EH (cell line): ENCODE measurements at regions not wholly inside any gene's neighbourhood (a gene's known extent, or its start where the extent isn't known, plus 50 kb on each side); places are given as distances from the start of the nearest gene placed in this dataset.
A peak's percentile ranks its signal among the peaks of the same experiment; 100 is the strongest.

Experiments used
- DNase-seq: peaks from one replicate; pipeline ENCODE4 v3.0.0-alpha.2; 2015; ENCODE audit warnings: low read depth

DNA sequence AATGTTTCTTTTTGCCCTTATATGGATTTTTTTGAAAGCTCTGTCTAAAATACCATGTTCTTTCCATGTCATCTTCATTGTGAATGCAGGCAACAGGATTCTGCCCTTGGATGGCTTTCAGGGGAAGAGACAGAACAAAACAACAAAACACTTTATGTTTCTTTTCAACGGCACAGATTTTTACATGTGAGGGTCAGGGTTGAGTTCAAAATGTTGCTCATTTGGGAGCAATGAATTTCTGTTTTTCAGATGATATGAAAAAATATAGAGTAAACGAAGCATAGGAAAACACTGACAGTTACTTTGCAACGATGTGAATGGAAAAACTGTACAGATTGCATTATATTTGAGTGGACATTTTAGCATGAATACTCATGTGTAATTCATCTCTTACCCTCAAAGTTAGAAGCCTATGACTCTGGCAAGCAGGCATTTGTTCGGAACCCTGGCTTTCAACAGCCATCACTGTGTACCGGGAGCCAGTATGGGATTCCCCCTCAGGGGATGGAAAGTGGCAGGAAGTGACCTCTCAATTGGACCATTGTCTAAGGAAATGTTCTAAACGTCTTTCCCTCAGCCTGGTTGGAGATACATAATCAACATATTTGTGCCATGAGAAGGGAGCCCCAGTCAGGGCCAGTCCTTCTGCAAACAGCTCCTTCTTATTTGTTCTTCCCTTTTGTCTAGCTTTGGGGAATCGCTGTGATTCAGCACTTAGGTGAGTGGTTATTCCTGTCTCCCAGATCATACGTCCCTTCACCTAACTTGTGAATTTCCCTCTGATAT, 153.9 kb upstream of the MEF2C start:
- peak; percentile 53 for DNase-seq

DNA sequence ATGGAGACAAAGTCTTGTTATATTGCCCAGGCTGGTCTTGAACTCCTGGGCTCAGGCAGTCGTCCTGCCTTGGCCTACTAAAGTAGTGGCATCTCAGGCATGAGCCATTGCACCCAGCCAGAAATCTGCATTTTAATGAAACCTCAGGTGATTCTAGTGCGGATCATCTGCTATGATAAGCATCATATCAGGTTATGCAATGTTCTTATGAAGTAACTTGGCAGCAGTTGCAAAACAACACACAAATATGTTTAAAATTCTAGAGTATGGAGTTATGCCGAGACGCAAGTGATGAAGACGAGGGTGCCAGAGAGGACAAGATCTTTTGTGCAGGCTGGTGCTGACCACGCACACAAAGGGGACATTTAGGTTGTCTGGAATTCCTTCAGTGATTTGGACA, 153.2 kb upstream of the MEF2C start:
- DNase-seq: no peak

GRCh38 chr5:89034588-89034987, 151.6 kb upstream of the MEF2C start:
- DNase-seq: peak; percentile 1

DNA sequence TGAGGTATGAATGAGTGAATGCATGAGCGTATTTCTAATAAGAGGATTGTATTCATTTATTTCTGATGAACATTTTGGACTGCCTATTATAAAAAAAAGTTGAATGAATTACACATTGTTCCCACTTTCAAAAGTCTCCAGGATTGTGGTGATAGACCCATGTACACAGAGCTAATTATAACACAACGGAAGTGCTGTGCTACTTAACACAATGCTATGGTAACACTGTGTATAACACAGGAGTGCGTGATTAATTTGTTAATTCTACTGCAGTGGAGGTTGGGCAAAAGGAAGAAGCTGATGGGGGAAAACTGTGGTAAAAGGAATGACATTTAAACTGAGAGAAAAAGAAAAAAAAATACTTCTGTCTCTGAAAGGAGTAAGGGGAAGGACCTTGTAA, 147.8 kb upstream of the MEF2C start:
- DNase-seq: no peak

- no peak for DNase-seq
Measured at GRCh38 chr5:89028595-89029285, 145.8 kb upstream of the MEF2C start.

DNA sequence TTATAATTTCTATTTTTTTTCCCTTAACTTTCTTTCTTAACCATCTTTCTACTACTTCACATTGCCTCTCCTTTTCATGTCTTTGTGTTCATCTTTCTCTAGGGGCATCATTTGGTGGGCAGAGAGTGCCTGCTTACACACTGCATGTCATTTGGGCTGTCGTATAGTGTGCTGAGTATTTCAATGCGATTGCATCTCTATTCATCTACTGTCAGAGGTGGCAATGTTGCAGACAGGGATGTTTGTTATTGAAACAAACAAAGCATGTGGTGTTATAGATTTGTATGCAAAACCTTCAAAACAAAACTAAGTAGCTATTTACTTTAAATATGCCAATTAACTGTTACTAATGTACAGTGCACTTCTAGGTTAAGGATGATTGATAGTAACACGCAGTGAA, 141.1 kb upstream of the MEF2C start:
- no peak for DNase-seq

DNA sequence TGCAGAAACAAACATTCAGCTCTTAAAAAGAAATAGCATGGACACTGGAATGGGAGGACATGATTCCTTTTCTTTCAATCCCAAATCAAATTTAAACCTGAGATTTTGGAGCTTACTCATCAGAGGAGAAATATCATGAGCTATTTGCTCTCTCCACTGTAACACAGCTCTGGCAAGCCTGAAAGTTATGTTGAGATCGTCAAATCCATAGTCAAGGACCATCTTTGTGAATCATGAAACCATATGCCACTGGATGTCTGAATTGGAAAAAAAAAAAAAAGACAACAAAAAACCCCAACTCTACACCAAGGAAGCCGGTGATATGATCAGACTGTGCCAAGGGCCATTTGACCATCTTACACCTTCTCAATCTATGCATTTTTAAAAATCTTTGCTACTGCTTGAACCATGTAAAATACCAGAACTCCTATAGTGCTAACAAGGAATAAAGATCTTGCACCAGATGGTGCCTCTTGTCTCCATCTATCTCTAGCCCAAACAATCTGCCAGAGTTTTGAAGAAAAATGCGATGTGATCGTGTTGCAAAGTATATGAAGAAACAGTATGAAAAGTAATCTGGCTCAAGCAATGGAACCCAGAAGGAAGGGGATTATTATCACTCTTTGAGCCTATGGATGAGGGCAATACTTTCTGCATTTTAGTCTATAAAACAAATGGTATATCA, 138.1 kb upstream of the MEF2C start:
- no peak for DNase-seq

DNA sequence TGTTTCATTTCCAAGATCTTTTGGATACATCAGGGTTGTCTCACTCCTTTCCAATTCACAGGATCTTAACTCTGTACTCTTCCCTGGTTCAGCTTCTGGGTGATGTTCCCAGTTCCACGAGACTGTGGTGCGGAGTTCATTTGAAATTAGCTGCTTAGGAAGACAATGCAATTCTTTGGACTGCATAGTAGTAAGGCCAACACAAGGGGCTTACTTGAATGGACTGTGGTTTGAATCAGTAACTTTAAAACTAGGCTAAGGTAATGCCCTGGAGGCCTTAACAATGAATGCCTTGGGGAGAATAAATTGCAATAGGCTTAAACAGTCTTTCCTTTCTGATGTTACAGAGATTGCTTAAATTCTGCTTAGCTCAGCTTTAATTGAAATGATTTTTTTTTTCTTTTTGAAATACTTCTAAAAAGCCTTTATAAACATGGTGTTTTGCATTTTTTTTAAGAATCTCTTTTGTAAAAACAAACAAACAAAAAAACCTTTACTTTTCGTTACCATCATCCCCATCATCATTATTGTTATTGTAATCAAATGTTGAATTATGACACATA, 133.8 kb upstream of the MEF2C start:
- no peak for DNase-seq

DNA sequence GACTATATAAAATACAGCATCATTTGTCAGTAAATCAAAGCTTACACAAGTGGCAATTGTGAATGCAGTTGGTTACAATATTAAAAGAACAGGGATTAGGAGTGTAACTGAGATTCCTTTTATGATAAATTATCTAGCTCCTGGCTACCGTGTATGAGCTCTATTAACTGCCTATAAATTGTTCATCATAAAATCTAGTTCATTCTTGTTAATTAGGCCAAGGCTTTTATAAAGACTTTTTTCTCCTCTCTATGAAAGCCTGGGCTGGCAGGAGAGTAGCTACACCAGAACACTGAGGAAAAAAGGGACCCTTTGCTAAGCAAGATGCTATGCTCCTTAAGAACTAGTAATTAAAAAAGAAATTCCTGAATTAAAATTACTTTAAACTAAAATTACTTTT, 132.4 kb upstream of the MEF2C start:
- no peak for DNase-seq

GRCh38 chr5:89011778-89012711, 129.1 kb upstream of the MEF2C start:
- no peak for DNase-seq

GRCh38 chr5:89010512-89010911, 127.5 kb upstream of the MEF2C start:
- no peak for DNase-seq

- no peak for DNase-seq
Measured at GRCh38 chr5:89008291-89008690, 125.3 kb upstream of the MEF2C start.

DNA sequence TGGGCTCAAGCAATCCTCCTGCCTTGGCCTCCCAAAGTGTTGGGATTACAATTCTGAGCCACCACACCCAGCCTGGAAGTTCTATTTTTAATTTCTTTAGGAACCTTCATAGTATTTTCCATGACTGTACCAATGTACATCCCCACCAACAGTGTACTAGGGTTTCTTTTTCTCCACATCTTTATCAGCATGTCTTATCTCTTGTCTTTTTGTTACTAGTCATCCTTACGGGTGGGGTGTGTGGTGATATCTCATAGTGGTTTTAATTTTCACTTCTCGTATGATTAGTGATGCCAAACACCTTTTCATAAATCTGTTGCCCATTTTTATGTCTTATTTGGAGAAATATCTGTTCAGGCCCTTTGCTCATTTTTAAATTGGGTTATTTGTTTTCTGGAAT, 123.0 kb upstream of the MEF2C start:
- DNase-seq: no peak

DNA sequence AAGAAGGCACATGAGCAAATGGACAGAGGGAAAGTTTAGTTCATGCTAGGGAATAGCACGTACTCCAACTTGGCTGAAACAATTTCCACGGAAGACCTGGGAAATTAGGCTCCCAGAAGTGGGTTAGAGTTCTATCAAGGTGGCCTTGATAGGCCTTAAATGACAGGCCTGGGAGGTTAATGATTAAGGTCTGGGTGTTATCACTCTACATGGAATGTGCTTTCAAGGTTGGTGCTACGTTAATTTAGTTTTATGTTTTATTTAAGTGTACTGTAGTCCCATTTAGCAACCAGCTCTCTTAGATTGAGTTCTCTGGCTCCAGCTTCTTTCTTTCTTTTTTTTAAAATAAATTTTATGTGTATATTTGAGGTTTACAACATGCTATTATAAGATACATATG, 121.4 kb upstream of the MEF2C start:
- no peak for DNase-seq

DNA sequence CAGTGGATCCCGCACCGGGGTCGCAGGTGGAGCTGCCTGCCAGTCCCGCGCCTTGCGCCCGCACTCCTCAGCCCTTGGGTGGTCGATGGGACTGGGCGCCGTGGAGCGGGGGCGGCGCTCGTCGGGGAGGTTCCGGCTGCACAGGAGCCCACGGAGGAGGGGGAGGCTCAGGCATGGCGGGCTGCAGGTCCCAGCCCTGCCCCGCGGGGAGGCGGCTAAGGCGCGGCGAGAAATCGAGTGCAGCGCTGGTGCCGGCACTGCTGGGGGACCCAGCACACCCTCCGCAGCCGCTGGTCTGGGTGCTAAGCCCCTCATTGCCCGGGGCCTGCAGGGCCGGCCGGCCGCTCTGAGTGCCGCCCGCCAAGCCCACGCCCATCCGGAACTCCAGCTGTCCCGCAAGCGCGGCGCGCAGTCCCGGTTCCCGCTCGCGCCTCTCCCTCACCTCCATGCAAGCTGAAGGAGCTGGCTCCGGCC, 120.6 kb upstream of the MEF2C start:
- no peak for DNase-seq

DNA sequence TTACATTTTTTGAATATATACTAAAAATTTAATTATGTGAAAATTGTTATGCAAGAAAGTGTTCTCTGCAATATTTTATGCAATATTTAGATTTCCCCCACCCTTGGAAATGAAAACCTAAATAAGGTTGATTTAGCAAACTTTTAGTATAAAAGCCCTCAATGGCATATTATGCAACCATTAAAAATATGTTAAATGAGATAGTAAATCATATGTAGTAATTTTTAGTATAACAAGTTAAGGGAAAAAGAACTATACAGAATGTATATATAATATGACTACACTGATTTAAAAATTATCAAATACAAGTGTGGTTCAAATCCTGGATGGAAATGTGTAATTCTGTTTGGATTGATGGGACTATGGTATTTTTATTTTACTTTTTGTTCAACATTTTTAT, 116.9 kb upstream of the MEF2C start:
- no peak for DNase-seq

DNA sequence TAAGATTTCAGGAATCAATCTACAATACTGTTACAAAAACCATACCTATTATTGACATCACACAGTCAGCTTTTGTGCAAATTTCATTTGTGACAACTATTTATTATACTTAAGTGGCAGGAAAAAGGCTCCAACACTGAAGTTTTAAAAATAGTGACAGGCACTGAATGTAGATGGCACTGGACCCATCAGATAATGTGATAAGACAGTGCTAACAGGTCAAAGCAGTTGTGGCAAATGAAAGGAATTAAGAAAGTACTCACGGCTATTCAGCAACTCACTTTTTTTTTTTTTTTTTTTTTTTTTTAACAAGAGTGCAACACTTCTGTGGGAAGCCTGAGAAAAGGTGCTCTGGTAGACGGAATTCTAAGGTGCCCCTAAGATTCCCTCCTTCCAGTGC, 115.0 kb upstream of the MEF2C start:
- no peak for DNase-seq

GRCh38 chr5:88984040-88984439, 101.1 kb upstream of the MEF2C start:
- no peak for DNase-seq

DNA sequence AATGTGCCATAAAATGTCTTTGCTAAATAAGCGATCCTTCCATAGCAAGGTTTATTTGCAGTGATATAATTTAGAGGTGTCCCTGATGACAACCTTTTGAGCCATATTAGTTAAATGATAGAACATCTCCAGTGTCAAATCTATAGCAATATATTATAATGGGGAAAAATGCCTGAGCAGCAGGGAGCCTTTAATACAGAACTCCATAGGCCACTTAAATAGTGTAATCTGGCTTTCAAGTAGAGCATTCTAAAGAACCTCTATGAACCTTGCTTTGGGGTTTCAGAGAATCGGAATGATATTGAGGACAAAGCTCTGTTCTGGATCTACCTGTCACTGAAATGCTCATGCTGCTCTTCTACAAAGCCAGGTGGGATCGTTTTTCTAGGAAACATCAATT, 96.7 kb upstream of the MEF2C start:
- DNase-seq: no peak

- DNase-seq: no peak
Measured at GRCh38 chr5:88979244-88979643, 96.3 kb upstream of the MEF2C start.

GRCh38 chr5:88976914-88977313, 93.9 kb upstream of the MEF2C start:
- no peak for DNase-seq
